T47D (cell line): ENCODE measurements at regions not wholly inside any gene's neighbourhood (a gene's known extent, or its start where the extent isn't known, plus 50 kb on each side); places are given as distances from the start of the nearest gene placed in this dataset.
"Not testable (repeated sequence)": the region's sequence is repeated elsewhere in the genome, so short reads cannot be mapped to it uniquely, and the experiment has no call there.

Experiments used
- DNase-seq, 2 experiments: peaks; one replicate each; pipeline versions ENCODE4 v3.0.0 to v3.0.0-alpha.2; 2011 to 2012; ENCODE audit warnings: low read depth in 1 of 2, low spot score in 1 of 2
- JUND ChIP-seq: IDR thresholded peaks from 2 replicates; pipeline ENCODE4 v1.6.1; 2012; ENCODE audit warnings: low read depth
- in situ Hi-C: cut with HindIII; loops from 2 replicates; pipeline ENCODE4 v1.10.0; 2016; ENCODE audit warnings: low sequenced_read_pairs, low pct_unique_long_range_greater_than_20kb

- no peak for DNase-seq
- in situ Hi-C loops, result no loop called here
Measured at GRCh38 chr6:27178860-27179259, 68.6 kb upstream of the PRSS16 start.

GRCh38 chr6:27183060-27183832 lies 64.3 kb upstream of the PRSS16 start:
- no peak for DNase-seq
- in situ Hi-C loops, result no loop called here
- no peak for TF ChIP-seq JUND

More at GRCh38 chr6:27178860-27179259, 68.6 kb upstream of the PRSS16 start:
- TF ChIP-seq JUND, result no peak

GRCh38 chr6:27187231-27188060 lies 60.1 kb upstream of the PRSS16 start:
- in situ Hi-C loops, result no loop called here

GRCh38 chr6:27188061-27188884 lies 59.2 kb upstream of the PRSS16 start:
- peak; percentile 31 to 70 for DNase-seq

More at GRCh38 chr6:27187231-27188060, 60.1 kb upstream of the PRSS16 start:
- TF ChIP-seq JUND, result no peak
- DNase-seq, result no peak

GRCh38 chr6:27188885-27189418 lies 58.5 kb upstream of the PRSS16 start:
- peak; percentile 47 to 88 for DNase-seq
- in situ Hi-C loops, result no loop called here
- TF ChIP-seq JUND, result no peak

More at GRCh38 chr6:27188061-27188884, 59.2 kb upstream of the PRSS16 start:
- in situ Hi-C loops, result no loop called here
- TF ChIP-seq JUND, result no peak

GRCh38 chr6:27190126-27190525 lies 57.4 kb upstream of the PRSS16 start:
- TF ChIP-seq JUND, result no peak
- in situ Hi-C loops, result no loop called here
- no peak for DNase-seq

GRCh38 chr6:27194453-27194852 lies 53.0 kb upstream of the PRSS16 start:
- DNase-seq, in situ Hi-C loops: not testable (repeated sequence)

- DNase-seq, in situ Hi-C loops: not testable (repeated sequence)
Measured at GRCh38 chr6:27195547-27195946, 52.0 kb upstream of the PRSS16 start.
